H1 (cell line): ENCODE measurements at regions not wholly inside any gene's neighbourhood (a gene's known extent, or its start where the extent isn't known, plus 50 kb on each side); places are given as distances from the start of the nearest gene placed in this dataset.

ENCODE experiments used
- CTCF ChIA-PET: fragments of 300-600 bp; sonication (Branson Sonifier 250); formaldehyde crosslinking; loops from one replicate; lab custom pipeline; 2021; ENCODE audit not compliant: partially characterized antibody; lab: Charles Lee
- POLR2A ChIA-PET: fragments of 300-600 bp; sonication (Branson Sonifier 250); formaldehyde crosslinking; loops from one replicate; lab custom pipeline; 2021; ENCODE audit warnings: inconsistent platforms; ENCODE audit not compliant: partially characterized antibody; lab: Charles Lee
- DNase-seq, 2 experiments: peaks; one replicate each; pipeline versions ENCODE4 v3.0.0 to v3.0.0-alpha.2; 2010 to 2022; ENCODE audit warnings: low spot score in 2 of 2, low read depth in 1 of 2, mixed read lengths in 1 of 2
- FAIRE-seq: peaks from 2 replicates; lab custom pipeline; 2011; peaks lifted over from hg19 to GRCh38; lab: Jason Lieb, UNC
- H2AFZ ChIP-seq: 2 replicates; pipeline ENCODE4 v1.8.1; 2012; ENCODE audit warnings: low read length, inconsistent platforms
- H2AK5ac ChIP-seq: 2 replicates; pipeline ENCODE4 v1.6.1; 2013; ENCODE audit warnings: low read depth, low read length
- H2BK120ac ChIP-seq: replicated peaks from 2 replicates; pipeline ENCODE3; 2013; ENCODE audit warnings: low read depth, low read length, inconsistent platforms
- H2BK12ac ChIP-seq: 2 replicates; pipeline ENCODE4 v1.6.1; 2013; ENCODE audit warnings: low read depth, low read length
- H2BK15ac ChIP-seq: 2 replicates; pipeline ENCODE4 v1.6.1; 2013; ENCODE audit warnings: low read length
- H2BK20ac ChIP-seq: 2 replicates; pipeline ENCODE4 v1.6.1; 2013; ENCODE audit warnings: low read length
- H2BK5ac ChIP-seq: 2 replicates; pipeline ENCODE4 v1.6.1; 2013; ENCODE audit warnings: low read depth, low read length
- H3K14ac ChIP-seq: 2 replicates; pipeline ENCODE4 v1.6.1; 2013; ENCODE audit warnings: inconsistent platforms; ENCODE audit not compliant: insufficient read length
- H3K18ac ChIP-seq: 2 replicates; pipeline ENCODE4 v1.6.1; 2013; ENCODE audit warnings: low read length; ENCODE audit errors: extremely low read depth
- H3K23ac ChIP-seq: 2 replicates; pipeline ENCODE4 v1.6.1; 2013; ENCODE audit warnings: inconsistent platforms; ENCODE audit not compliant: insufficient read length
- H3K23me2 ChIP-seq: 2 replicates; pipeline ENCODE4 v1.6.1; 2013; ENCODE audit warnings: low read depth, low read length
- H3K27ac ChIP-seq: 2 replicates; pipeline ENCODE4 v1.6.1; 2011; ENCODE audit warnings: low read depth, low read length, inconsistent platforms
- H3K27me3 ChIP-seq, 4 experiments: replicated peaks in 1 of 4; 1 replicate in 1 of 4; 2 replicates in 3 of 4; pipeline versions ENCODE4 v1.6.1 to v1.8.1; 2011 to 2013; ENCODE audit warnings: low read length in 3 of 4, mild to moderate bottlenecking in 3 of 4, inconsistent platforms in 2 of 4, mixed read lengths in 2 of 4, moderate library complexity in 1 of 4; ENCODE audit not compliant: control insufficient read depth in 3 of 4, insufficient read depth in 3 of 4; ENCODE audit errors: extremely low read depth in 1 of 4
- H3K36me3 ChIP-seq, 4 experiments: 2 replicates each; pipeline versions ENCODE4 v1.6.1 to v1.8.1; 2011 to 2013; ENCODE audit warnings: mild to moderate bottlenecking in 4 of 4, low read length in 3 of 4, moderate library complexity in 2 of 4, control low read depth in 1 of 4, inconsistent platforms in 1 of 4; ENCODE audit not compliant: insufficient read depth in 4 of 4, control insufficient read depth in 2 of 4
- H3K4ac ChIP-seq: replicated peaks from 2 replicates; pipeline ENCODE3; 2013; ENCODE audit warnings: low read length, low read depth, mixed read lengths, inconsistent platforms; ENCODE audit not compliant: insufficient read length
- H3K4me1 ChIP-seq, 4 experiments: replicated peaks in 1 of 4; 1 replicate in 1 of 4; 2 replicates in 3 of 4; pipeline versions ENCODE4 v1.6.1 to v1.8.1; 2011 to 2013; ENCODE audit warnings: low read length in 3 of 4, inconsistent platforms in 2 of 4, mixed read lengths in 1 of 4; ENCODE audit not compliant: insufficient read depth in 4 of 4, control insufficient read depth in 3 of 4
- H3K4me2 ChIP-seq, 2 experiments: 2 replicates each; pipeline versions ENCODE4 v1.6.1 to v1.8.1; 2011 to 2013; ENCODE audit warnings: low read depth in 2 of 2, low read length in 2 of 2, control low read depth in 1 of 2, inconsistent platforms in 1 of 2, mild to moderate bottlenecking in 1 of 2; ENCODE audit not compliant: insufficient read depth in 1 of 2
- H3K4me3 ChIP-seq, 4 experiments: fragments of 200-600, 300-600 bp in 1 of 4; sonication (generic), shearing (Covaris generic), sonication (Bioruptor Twin) in 1 of 4; 2 replicates each; pipeline versions ENCODE4 v1.5.1 to v1.8.1; 2011 to 2016; ENCODE audit warnings: low read length in 4 of 4, low read depth in 3 of 4, control low read depth in 2 of 4, inconsistent platforms in 2 of 4, mild to moderate bottlenecking in 2 of 4, mixed read lengths in 1 of 4, moderate library complexity in 1 of 4; ENCODE audit not compliant: insufficient read depth in 2 of 4; ENCODE audit errors: extremely low read depth in 1 of 4
- H3K56ac ChIP-seq: replicated peaks from 2 replicates; pipeline ENCODE3; 2013; ENCODE audit warnings: low read depth, mild to moderate bottlenecking, mixed read lengths, low read length, inconsistent platforms; ENCODE audit not compliant: insufficient read length
- H3K79me1 ChIP-seq: 2 replicates; pipeline ENCODE4 v1.6.1; 2013; ENCODE audit warnings: low read depth, low read length, control low read depth
- H3K79me2 ChIP-seq, 2 experiments: 2 replicates each; pipeline versions ENCODE4 v1.6.1 to v1.8.1; 2012 to 2013; ENCODE audit warnings: low read length in 2 of 2, mild to moderate bottlenecking in 2 of 2, inconsistent platforms in 1 of 2; ENCODE audit not compliant: insufficient read depth in 2 of 2, control insufficient read depth in 1 of 2
- H3K9ac ChIP-seq, 4 experiments: replicated peaks in 1 of 4; 1 replicate in 1 of 4; 2 replicates in 3 of 4; pipeline versions ENCODE4 v1.6.1 to v1.8.1; 2011 to 2013; ENCODE audit warnings: low read depth in 3 of 4, low read length in 3 of 4, control low read depth in 2 of 4, mild to moderate bottlenecking in 2 of 4, moderate library complexity in 2 of 4, inconsistent platforms in 1 of 4; ENCODE audit errors: extremely low read depth in 1 of 4
- H3K9me3 ChIP-seq, 2 experiments: 2 replicates each; pipeline versions ENCODE4 v1.6.1 to v1.8.1; 2012 to 2013; ENCODE audit warnings: mild to moderate bottlenecking in 2 of 2, moderate library complexity in 2 of 2, control low read depth in 1 of 2, inconsistent platforms in 1 of 2, low read depth in 1 of 2, low read length in 1 of 2, mixed read lengths in 1 of 2; ENCODE audit not compliant: insufficient read depth in 2 of 2
- H4K20me1 ChIP-seq, 2 experiments: replicated peaks in 1 of 2; 2 replicates each; pipeline versions ENCODE3 to v1.8.1; 2011 to 2013; ENCODE audit warnings: inconsistent platforms in 2 of 2, low read length in 2 of 2, mild to moderate bottlenecking in 1 of 2; ENCODE audit not compliant: insufficient read depth in 2 of 2, control insufficient read depth in 1 of 2
- H4K5ac ChIP-seq: 2 replicates; pipeline ENCODE4 v1.6.1; 2013; ENCODE audit warnings: low read length, low read depth, mixed read lengths, inconsistent platforms; ENCODE audit not compliant: insufficient read length
- H4K8ac ChIP-seq: 2 replicates; pipeline ENCODE4 v1.8.0; 2013; ENCODE audit warnings: mild to moderate bottlenecking, moderate library complexity, low read length, inconsistent platforms; ENCODE audit not compliant: insufficient read depth; ENCODE audit errors: extremely low read depth
- H4K91ac ChIP-seq: replicated peaks from 2 replicates; pipeline ENCODE3; 2013; ENCODE audit warnings: low read length, mixed read lengths, inconsistent platforms; ENCODE audit not compliant: insufficient read length
- CBX8 ChIP-seq: fragments of 300-800, 300-1000 bp; sonication (generic); IDR thresholded peaks from 2 replicates; pipeline ENCODE4 v1.7.1; 2016; ENCODE audit warnings: low read depth, low read length, borderline replicate concordance
- HDAC2 ChIP-seq, 2 experiments: fragments of 300-600 bp in 1 of 2; sonication (generic) in 1 of 2; IDR thresholded peaks; 2 replicates each; pipeline ENCODE4 v1.6.1; 2011 to 2012; ENCODE audit warnings: low read depth in 2 of 2, low read length in 2 of 2, mild to moderate bottlenecking in 2 of 2, moderate library complexity in 2 of 2, borderline replicate concordance in 1 of 2, inconsistent platforms in 1 of 2
- RBBP5 ChIP-seq: IDR thresholded peaks from 2 replicates; pipeline ENCODE4 v1.7.1; 2012; ENCODE audit warnings: low read depth, mild to moderate bottlenecking, inconsistent platforms, low read length, moderate library complexity, borderline replicate concordance
- RXRA ChIP-seq: IDR thresholded peaks from 2 replicates; pipeline ENCODE4 v1.6.1; 2011; ENCODE audit warnings: low read depth, mild to moderate bottlenecking, low read length, moderate library complexity; ENCODE audit not compliant: insufficient read depth
- SAP30 ChIP-seq: fragments of 300-600 bp; sonication (generic); IDR thresholded peaks from 2 replicates; pipeline ENCODE4 v1.7.1; 2012; ENCODE audit warnings: low read length, moderate library complexity, mild to moderate bottlenecking, inconsistent platforms; ENCODE audit not compliant: insufficient read depth, insufficient replicate concordance
- SIN3A ChIP-seq, 2 experiments: IDR thresholded peaks in 1 of 2; conservative IDR thresholded peaks in 1 of 2; 2 replicates each; pipeline ENCODE4 v1.6.1; 2011 to 2012; ENCODE audit warnings: low read length in 2 of 2, improper control_type of control experiment in 1 of 2, low read depth in 1 of 2, mild to moderate bottlenecking in 1 of 2
- TAF1 ChIP-seq: IDR thresholded peaks from 2 replicates; pipeline ENCODE4 v1.6.1; 2011; ENCODE audit warnings: mild to moderate bottlenecking, low read depth, low read length
- TBP ChIP-seq: IDR thresholded peaks from 2 replicates; pipeline ENCODE4 v1.6.1; 2011; ENCODE audit warnings: low read depth, low read length, improper control_type of control experiment
- WGBS, 2 experiments: shearing (Covaris generic) in 1 of 2; methylation state at CpG; one replicate each; pipeline versions ENCODE4 v1.1.6 to v1.1.7; 2013 to 2015; ENCODE audit warnings: low lambda C conversion rate in 2 of 2, mixed read lengths in 2 of 2, inconsistent platforms in 1 of 2, low coverage in 1 of 2, missing lambda C conversion rate in 1 of 2; ENCODE audit not compliant: insufficient replicate concordance in 2 of 2, insufficient coverage in 1 of 2, insufficient read length in 1 of 2; ENCODE audit errors: extremely low coverage in 1 of 2, missing lambda C conversion rate in 1 of 2; 5-methylcytosine and 5-hydroxymethylcytosine counted together
- TF ChIP-seq, protein P1 (sequence below): IDR thresholded peaks from 2 replicates; pipeline ENCODE4 v1.6.1; 2011; ENCODE audit warnings: low read depth, mild to moderate bottlenecking, low read length; ENCODE audit not compliant: insufficient read depth
- TF ChIP-seq, protein P2 (sequence below): IDR thresholded peaks from 2 replicates; pipeline ENCODE4 v1.6.1; 2012; ENCODE audit warnings: low read length, inconsistent platforms

DNA sequence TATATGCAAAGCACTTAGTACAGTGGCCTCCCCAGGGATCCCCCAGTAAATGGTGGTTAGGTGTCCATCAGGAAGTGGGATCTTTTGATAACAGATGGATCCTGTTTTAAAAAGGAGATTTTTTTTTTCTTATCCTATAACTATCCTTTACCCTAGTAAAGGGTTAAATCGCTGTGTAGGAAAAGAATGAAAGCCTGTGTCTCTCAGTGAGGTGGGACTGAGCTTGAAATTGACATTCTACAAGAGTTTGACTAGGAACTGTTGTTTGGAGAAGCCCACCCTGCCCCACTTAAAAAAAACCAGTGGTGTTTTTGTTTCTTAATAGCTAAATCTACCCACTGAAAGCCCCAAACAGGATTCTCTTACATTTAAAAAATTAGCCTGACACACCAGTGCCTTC lies 112.2 kb upstream of the EGLN3 start:
- no peaks in the 10 kb centered on the region for H3K79me2 ChIP-seq
- H3K4me3 ChIP-seq, result no peak overlapping the region
- no peak overlapping the region for H3K4ac ChIP-seq
- H3K27ac ChIP-seq, result no peak overlapping the region
- H3K23ac ChIP-seq, result no peak overlapping the region
- no peaks in the 10 kb centered on the region for H3K9me3 ChIP-seq
- H4K91ac ChIP-seq, result no peak overlapping the region
- H4K8ac ChIP-seq, result no peak overlapping the region
- H3K36me3 ChIP-seq, result no peaks in the 10 kb centered on the region
- ChIA-PET CTCF (interaction anchor here (1.1 kb wide), 1 partner anchor 20 kb away, joined by 3 read pairs; no protein-coding TSS in a partner anchor), POLR2A (interaction anchor here (0.7 kb wide), 1 partner anchor 11 kb away, joined by 3 read pairs; no protein-coding TSS in a partner anchor)
- no peak overlapping the region for H2BK120ac ChIP-seq
- no peaks in the 10 kb centered on the region for H4K20me1 ChIP-seq
- no peak overlapping the region for H3K14ac ChIP-seq
- no peak overlapping the region for H2AFZ ChIP-seq
- H3K18ac ChIP-seq, result no peak overlapping the region
- H3K9ac ChIP-seq, result no peak overlapping the region
- H2BK20ac ChIP-seq, result no peak overlapping the region
- no peak overlapping the region for H2BK5ac ChIP-seq
- no peaks in the 10 kb centered on the region for H3K79me1 ChIP-seq
- DNase-seq (no peak), FAIRE-seq (no peak)
- H2AK5ac ChIP-seq, result no peak overlapping the region
- H3K4me1 ChIP-seq, result peaks cover 0 to 11% (median 6%) of the 10 kb centered on the region in 4 experiments; a peak in 6 of 7 replicates
- H2BK15ac ChIP-seq, result no peak overlapping the region
- H3K23me2 ChIP-seq, result peaks cover 5% of the 10 kb centered on the region; the same call in 1 of the 2 replicates
- H3K4me2 ChIP-seq, result no peak overlapping the region
- peaks cover 0 to 18% (median 13%) of the 10 kb centered on the region in 4 experiments; a peak in 5 of 7 replicates for H3K27me3 ChIP-seq
- WGBS, 2 experiments, result 65% methylated on average over 1 of the region's 1 CpG; no CpG with 5 or more reads in 1 of the 2 experiments
- no peak overlapping the region for H2BK12ac ChIP-seq
- H3K56ac ChIP-seq, result no peak overlapping the region
- no peak overlapping the region for H4K5ac ChIP-seq
- TF ChIP-seq TBP, result no peak
- TF ChIP-seq, protein P1, sequence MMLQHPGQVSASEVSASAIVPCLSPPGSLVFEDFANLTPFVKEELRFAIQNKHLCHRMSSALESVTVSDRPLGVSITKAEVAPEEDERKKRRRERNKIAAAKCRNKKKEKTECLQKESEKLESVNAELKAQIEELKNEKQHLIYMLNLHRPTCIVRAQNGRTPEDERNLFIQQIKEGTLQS, result no peak
- TF ChIP-seq HDAC2 (IDR thresholded peaks at IDR 0.05; ENCODE audit: borderline replicate concordance in 1 of 2, low read depth in 2 of 2, low read length in 2 of 2), result no peak
- TF ChIP-seq RBBP5, result no peak
- TF ChIP-seq SIN3A (conservative IDR thresholded peaks at IDR 0.05 in 1 of 2, IDR thresholded peaks at IDR 0.05 in 1 of 2; ENCODE audit: low read depth in 1 of 2, low read length in 2 of 2), result no peak
- TF ChIP-seq, protein P2, sequence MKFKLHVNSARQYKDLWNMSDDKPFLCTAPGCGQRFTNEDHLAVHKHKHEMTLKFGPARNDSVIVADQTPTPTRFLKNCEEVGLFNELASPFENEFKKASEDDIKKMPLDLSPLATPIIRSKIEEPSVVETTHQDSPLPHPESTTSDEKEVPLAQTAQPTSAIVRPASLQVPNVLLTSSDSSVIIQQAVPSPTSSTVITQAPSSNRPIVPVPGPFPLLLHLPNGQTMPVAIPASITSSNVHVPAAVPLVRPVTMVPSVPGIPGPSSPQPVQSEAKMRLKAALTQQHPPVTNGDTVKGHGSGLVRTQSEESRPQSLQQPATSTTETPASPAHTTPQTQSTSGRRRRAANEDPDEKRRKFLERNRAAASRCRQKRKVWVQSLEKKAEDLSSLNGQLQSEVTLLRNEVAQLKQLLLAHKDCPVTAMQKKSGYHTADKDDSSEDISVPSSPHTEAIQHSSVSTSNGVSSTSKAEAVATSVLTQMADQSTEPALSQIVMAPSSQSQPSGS, result no peak
- TF ChIP-seq SAP30, result no peak
- TF ChIP-seq CBX8, result no peak
- no peak for TF ChIP-seq TAF1
- TF ChIP-seq RXRA, result no peak
